ENCODE measurements at regions not wholly inside any gene's neighbourhood (a gene's known extent, or its start where the extent isn't known, plus 50 kb on each side); places are given as distances from the start of the nearest gene placed in this dataset.

DNA sequence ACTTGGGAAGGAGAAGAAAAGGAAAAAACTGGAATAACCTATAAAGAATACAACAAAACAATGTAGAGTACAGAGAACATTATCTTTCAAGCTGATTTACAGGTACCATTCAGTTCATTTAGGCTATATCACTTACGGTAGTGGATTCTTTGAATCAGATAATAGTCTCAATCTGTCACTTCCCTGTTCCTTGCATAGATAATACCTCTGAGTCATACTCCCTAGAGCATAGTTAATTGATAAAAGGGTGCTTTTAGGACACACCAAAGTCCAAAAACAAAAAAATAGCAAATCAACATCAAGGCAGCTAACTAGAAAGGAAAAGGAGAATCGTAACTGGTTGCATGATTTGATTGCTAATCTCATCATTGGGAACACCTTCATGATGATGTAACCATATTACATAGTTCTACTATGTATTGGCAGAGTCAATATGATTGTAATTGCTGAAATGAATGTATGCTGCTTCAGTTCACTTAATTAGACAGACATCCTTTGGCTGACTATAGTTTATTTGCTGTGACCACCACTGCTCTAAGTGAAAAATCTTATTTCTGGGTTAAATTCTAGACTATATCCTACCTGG lies 844.4 kb downstream of the GATA3 start:
- no peak for TF ChIP-seq POLR2AphosphoS5 (IDR thresholded peaks at IDR 0.05; ENCODE audit: low read depth, low read length)
- no peak for TF ChIP-seq POLR2A (IDR thresholded peaks at IDR 0.05; ENCODE audit: low read depth, low read length)
- TF ChIP-seq TAF1 (IDR thresholded peaks at IDR 0.05; ENCODE audit: borderline replicate concordance, low read depth, low read length), result no peak
